GM12865 (cell line): ENCODE measurements at regions not wholly inside any gene's neighbourhood (a gene's known extent, or its start where the extent isn't known, plus 50 kb on each side); places are given as distances from the start of the nearest gene placed in this dataset.

ENCODE experiments used
- DNase-seq: peaks from one replicate; pipeline ENCODE4 v3.0.0; 2010; ENCODE audit warnings: low read depth
- H3K4me3 ChIP-seq: 2 replicates; pipeline ENCODE4 v1.5.1; 2011; ENCODE audit warnings: mild to moderate bottlenecking, low read depth, low read length, control low read depth
- TF ChIP-seq, protein P1 (sequence below): IDR thresholded peaks from 2 replicates; pipeline ENCODE4 v1.5.1; 2011; ENCODE audit warnings: low read length, control low read depth, low read depth, inconsistent platforms; ENCODE audit not compliant: insufficient read depth; ENCODE audit errors: missing control alignments

DNA sequence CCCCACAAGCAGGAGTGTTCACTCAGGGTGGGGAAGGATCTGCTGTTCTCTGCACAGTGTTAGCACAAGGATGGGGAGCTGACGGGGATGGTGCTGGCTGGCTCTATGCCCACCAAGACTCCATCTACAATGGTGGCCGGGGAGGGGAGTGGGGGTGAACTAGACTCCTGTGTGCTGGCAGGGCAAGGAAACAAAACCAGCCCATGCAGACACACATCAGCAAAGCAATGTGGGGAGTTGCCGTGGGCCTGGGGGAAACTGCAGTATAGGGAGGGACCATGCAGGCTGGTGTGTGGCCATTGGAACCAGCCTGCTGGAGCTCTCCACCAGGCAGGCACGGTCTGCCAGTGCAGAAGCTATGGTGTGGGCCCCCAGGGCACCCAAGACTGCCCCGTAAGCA lies 195.1 kb downstream of the PWWP3B start:
- no peak for DNase-seq
- TF ChIP-seq, protein P1, sequence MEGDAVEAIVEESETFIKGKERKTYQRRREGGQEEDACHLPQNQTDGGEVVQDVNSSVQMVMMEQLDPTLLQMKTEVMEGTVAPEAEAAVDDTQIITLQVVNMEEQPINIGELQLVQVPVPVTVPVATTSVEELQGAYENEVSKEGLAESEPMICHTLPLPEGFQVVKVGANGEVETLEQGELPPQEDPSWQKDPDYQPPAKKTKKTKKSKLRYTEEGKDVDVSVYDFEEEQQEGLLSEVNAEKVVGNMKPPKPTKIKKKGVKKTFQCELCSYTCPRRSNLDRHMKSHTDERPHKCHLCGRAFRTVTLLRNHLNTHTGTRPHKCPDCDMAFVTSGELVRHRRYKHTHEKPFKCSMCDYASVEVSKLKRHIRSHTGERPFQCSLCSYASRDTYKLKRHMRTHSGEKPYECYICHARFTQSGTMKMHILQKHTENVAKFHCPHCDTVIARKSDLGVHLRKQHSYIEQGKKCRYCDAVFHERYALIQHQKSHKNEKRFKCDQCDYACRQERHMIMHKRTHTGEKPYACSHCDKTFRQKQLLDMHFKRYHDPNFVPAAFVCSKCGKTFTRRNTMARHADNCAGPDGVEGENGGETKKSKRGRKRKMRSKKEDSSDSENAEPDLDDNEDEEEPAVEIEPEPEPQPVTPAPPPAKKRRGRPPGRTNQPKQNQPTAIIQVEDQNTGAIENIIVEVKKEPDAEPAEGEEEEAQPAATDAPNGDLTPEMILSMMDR, result no peak
- H3K4me3 ChIP-seq, result no peak overlapping the region

DNA sequence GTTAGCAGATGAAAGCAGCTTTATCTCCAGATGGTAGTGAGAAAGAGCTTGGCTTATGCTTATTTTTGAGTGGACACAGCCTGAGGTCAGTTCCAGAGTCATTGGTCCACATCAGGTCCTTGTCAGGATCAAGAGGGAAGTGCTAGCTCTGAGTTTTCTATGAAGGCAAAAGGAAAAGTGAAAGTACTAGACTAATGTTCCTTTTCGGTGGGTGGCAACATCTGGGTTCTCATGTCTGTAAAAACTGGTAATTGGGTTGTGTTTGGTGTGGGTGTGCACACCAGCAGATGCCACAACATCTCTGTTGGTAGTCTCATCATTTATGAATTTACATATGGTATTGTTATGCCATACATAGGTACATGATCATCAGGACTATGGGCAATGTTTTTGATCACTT lies 210.5 kb downstream of the PWWP3B start:
- DNase-seq, result peak; percentile 8
- TF ChIP-seq, protein P1, result no peak
- no peak overlapping the region for H3K4me3 ChIP-seq

DNA sequence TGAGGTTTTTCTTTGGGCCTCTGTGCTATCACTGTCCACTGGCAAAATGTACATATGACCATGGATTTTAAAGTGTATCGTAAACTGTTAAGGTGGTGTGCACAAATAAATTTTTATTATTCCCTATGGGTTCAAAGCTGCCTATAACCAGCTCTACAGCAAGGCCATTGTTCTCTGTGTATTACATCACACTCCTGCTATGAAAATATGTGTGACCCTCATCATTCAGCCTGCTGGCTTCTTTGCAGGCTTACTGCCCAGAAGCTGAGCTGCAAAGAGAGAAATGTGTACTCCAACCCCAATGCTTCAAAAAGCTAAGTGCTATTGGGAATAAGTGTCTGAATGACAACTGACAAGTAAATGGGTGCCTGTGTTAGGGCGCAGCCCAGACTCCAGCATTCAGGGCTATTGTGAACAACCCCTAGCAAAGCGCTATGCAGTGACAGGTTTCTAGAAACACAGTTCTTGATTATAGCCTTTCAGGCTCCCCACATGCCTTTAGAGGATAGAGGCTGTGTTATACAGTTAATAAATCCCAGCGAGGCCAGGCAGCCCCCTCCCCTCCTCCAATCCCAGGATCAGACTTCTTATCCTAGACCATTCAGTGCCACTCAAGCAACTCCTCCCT lies 220.4 kb upstream of the RADX start:
- TF ChIP-seq, protein P1, result no peak
- H3K4me3 ChIP-seq, result no peak overlapping the region
- no peak for DNase-seq

GRCh38 chrX:106392346-106392745 lies 219.4 kb upstream of the RADX start:
- no peak for DNase-seq
- TF ChIP-seq, protein P1, result no peak
- no peak overlapping the region for H3K4me3 ChIP-seq

- no peak for DNase-seq
- H3K4me3 ChIP-seq, result no peak overlapping the region
- TF ChIP-seq, protein P1, result no peak
Observed at GRCh38 chrX:106397788-106398538, 213.8 kb upstream of the RADX start.

DNA sequence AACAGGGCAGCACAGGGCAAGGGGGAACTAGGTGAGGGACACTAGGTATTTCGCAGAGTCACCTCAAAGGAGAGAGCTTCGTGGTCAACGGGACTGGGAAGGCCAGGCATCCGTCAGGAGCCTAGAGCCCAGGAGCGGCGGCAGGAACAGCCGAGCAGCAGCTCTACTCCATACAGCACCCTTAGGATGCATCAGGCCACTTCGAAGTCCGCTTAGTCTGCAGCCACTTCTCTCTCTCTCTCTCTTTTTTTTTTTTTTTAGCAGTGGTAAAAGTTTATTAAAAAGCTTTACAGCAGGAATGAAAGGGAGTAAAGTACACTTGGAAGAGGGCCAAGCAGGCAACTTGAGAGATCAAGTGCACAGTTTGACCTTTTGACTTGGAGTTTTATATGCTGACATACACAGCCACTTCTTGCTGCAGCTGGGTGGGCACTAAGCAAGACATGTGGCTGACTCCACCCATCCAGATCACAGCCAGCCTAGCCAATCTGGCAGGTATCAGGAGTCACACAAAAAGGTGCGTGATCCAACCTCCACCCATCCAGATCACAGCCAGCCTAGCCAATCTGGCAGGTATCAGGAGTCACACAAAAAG lies 209.7 kb upstream of the RADX start:
- no peak overlapping the region for H3K4me3 ChIP-seq
- DNase-seq, result no peak
- TF ChIP-seq, protein P1, result no peak
